ENCODE measurements at regions not wholly inside any gene's neighbourhood (a gene's known extent, or its start where the extent isn't known, plus 50 kb on each side); places are given as distances from the start of the nearest gene placed in this dataset.

GRCh38 chr20:60863548-60863947 lies 388.5 kb upstream of the CDH4 start:
- Histone ChIP-seq H3K36me3 (ENCODE audit: control insufficient read depth in 2 of 3, insufficient read depth in 3 of 3, low read length in 3 of 3) (no peaks in the 10 kb centered on the region), H3K27me3 (ENCODE audit: control insufficient read depth, insufficient read depth, low read length) (peaks cover 2% of the 10 kb centered on the region), H3K4me3 (ENCODE audit: low read length in 3 of 3) (no peak overlapping the region), H3K9ac (ENCODE audit: low read length in 3 of 3) (no peak overlapping the region), H3K9me3 (ENCODE audit: control insufficient read depth in 2 of 3, insufficient read depth in 1 of 3, low read length in 3 of 3) (no peaks in the 10 kb centered on the region), H3K27ac (ENCODE audit: low read depth in 2 of 2, low read length in 2 of 2) (no peak overlapping the region), H3K4me1 (ENCODE audit: control insufficient read depth in 2 of 3, insufficient read depth in 2 of 3, low read depth in 1 of 3, low read length in 3 of 3) (no peaks in the 10 kb centered on the region)
- no peak for TF ChIP-seq CTCF (IDR thresholded peaks at IDR 0.05; ENCODE audit: borderline replicate concordance, extremely low read depth, insufficient read depth)
- FAIRE-seq (no peak), DNase-seq (no peak)
- intact Hi-C loops (cut with DNase I): no loop called here

- intact Hi-C loops (cut with DNase I): no loop called here
- TF ChIP-seq CTCF (IDR thresholded peaks at IDR 0.05; ENCODE audit: borderline replicate concordance, extremely low read depth, insufficient read depth): no peak
- H3K9me3 ChIP-seq (ENCODE audit: control insufficient read depth in 2 of 3, insufficient read depth in 1 of 3, low read length in 3 of 3): no peaks in the 10 kb centered on the region
- H3K27ac ChIP-seq (ENCODE audit: low read depth in 2 of 2, low read length in 2 of 2): no peak overlapping the region
- no peak overlapping the region for H3K9ac ChIP-seq (ENCODE audit: low read length in 3 of 3)
- no peak overlapping the region for H3K4me3 ChIP-seq (ENCODE audit: low read length in 3 of 3)
- FAIRE-seq (no peak), DNase-seq (no peak)
- H3K36me3 ChIP-seq (ENCODE audit: control insufficient read depth in 2 of 3, insufficient read depth in 3 of 3, low read length in 3 of 3): no peaks in the 10 kb centered on the region
- peaks cover 3% of the 10 kb centered on the region for H3K27me3 ChIP-seq (ENCODE audit: control insufficient read depth, insufficient read depth, low read length)
- no peaks in the 10 kb centered on the region for H3K4me1 ChIP-seq (ENCODE audit: control insufficient read depth in 2 of 3, insufficient read depth in 2 of 3, low read depth in 1 of 3, low read length in 3 of 3)
Measured at GRCh38 chr20:60867589-60867988, 384.5 kb upstream of the CDH4 start.

GRCh38 chr20:60868316-60868891 lies 383.7 kb upstream of the CDH4 start:
- intact Hi-C loops (cut with DNase I): no loop called here

More at GRCh38 chr20:60868316-60868891, 383.7 kb upstream of the CDH4 start:
- Histone ChIP-seq H3K27ac (ENCODE audit: low read depth in 2 of 2, low read length in 2 of 2) (no peak overlapping the region), H3K36me3 (ENCODE audit: control insufficient read depth in 2 of 3, insufficient read depth in 3 of 3, low read length in 3 of 3) (no peaks in the 10 kb centered on the region), H3K4me1 (ENCODE audit: control insufficient read depth in 2 of 3, insufficient read depth in 2 of 3, low read depth in 1 of 3, low read length in 3 of 3) (no peaks in the 10 kb centered on the region), H3K9ac (ENCODE audit: low read length in 3 of 3) (no peak overlapping the region), H3K4me3 (ENCODE audit: low read length in 3 of 3) (no peak overlapping the region), H3K9me3 (ENCODE audit: control insufficient read depth in 2 of 3, insufficient read depth in 1 of 3, low read length in 3 of 3) (no peaks in the 10 kb centered on the region), H3K27me3 (ENCODE audit: control insufficient read depth, insufficient read depth, low read length) (peaks cover 3% of the 10 kb centered on the region)
- FAIRE-seq (no peak), DNase-seq (no peak)
- TF ChIP-seq CTCF (IDR thresholded peaks at IDR 0.05; ENCODE audit: borderline replicate concordance, extremely low read depth, insufficient read depth): no peak

Data from kidney (tissue), 13 donors.